ENCODE measurements at regions not wholly inside any gene's neighbourhood (a gene's known extent, or its start where the extent isn't known, plus 50 kb on each side); places are given as distances from the start of the nearest gene placed in this dataset.

- Histone ChIP-seq H3K23ac (ENCODE audit: insufficient read length) (no peak overlapping the region), H3K18ac (ENCODE audit: extremely low read depth, low read length) (no peak overlapping the region), H3K14ac (ENCODE audit: insufficient read length) (no peak overlapping the region), H2BK12ac (ENCODE audit: low read depth, low read length) (no peak overlapping the region), H3K4me3 (ENCODE audit: extremely low read depth in 1 of 4, insufficient read depth in 2 of 4, low read depth in 3 of 4, low read length in 4 of 4) (no peak overlapping the region), H2BK120ac (replicated peaks; ENCODE audit: low read depth, low read length) (no peak overlapping the region), H4K91ac (replicated peaks; ENCODE audit: insufficient read length, low read length) (no peak overlapping the region), H3K79me1 (ENCODE audit: low read depth, low read length) (no peaks in the 10 kb centered on the region), H3K56ac (replicated peaks; ENCODE audit: insufficient read length, low read depth, low read length) (no peak overlapping the region), H3K4me1 (replicated peaks in 1 of 4; ENCODE audit: control insufficient read depth in 3 of 4, insufficient read depth in 4 of 4, low read length in 3 of 4) (peaks cover 0 to 14% (median 8%) of the 10 kb centered on the region in 4 experiments; a peak in 5 of 7 replicates), H3K23me2 (ENCODE audit: low read depth, low read length) (no peaks in the 10 kb centered on the region), H3K9me3 (ENCODE audit: insufficient read depth in 2 of 2, low read depth in 1 of 2, low read length in 1 of 2) (no peaks in the 10 kb centered on the region), H2AK5ac (ENCODE audit: low read depth, low read length) (no peak overlapping the region; the same call in 1 of the 2 replicates), H4K20me1 (replicated peaks in 1 of 2; ENCODE audit: control insufficient read depth in 1 of 2, insufficient read depth in 2 of 2, low read length in 2 of 2) (no peaks in the 10 kb centered on the region), H2BK15ac (ENCODE audit: low read length) (0 out of 2 replicates have a peak overlapping the region, but pooled peaks have one; percentile 10), H2AFZ (ENCODE audit: low read length) (no peak overlapping the region), H3K4ac (replicated peaks; ENCODE audit: insufficient read length, low read depth, low read length) (no peak overlapping the region), H4K8ac (ENCODE audit: extremely low read depth, insufficient read depth, low read length) (no peak overlapping the region), H3K9ac (replicated peaks in 1 of 4; ENCODE audit: extremely low read depth in 1 of 4, low read depth in 3 of 4, low read length in 3 of 4) (no peak overlapping the region), H3K27me3 (replicated peaks in 1 of 4; ENCODE audit: control insufficient read depth in 3 of 4, extremely low read depth in 1 of 4, insufficient read depth in 3 of 4, low read length in 3 of 4) (no peaks in the 10 kb centered on the region; a peak in 2 of 7 replicates), H2BK5ac (ENCODE audit: low read depth, low read length) (no peak overlapping the region; the same call in 1 of the 2 replicates), H3K79me2 (ENCODE audit: control insufficient read depth in 1 of 2, insufficient read depth in 2 of 2, low read length in 2 of 2) (no peaks in the 10 kb centered on the region), H2BK20ac (ENCODE audit: low read length) (no peak overlapping the region; the same call in 1 of the 2 replicates), H4K5ac (ENCODE audit: insufficient read length, low read depth, low read length) (no peak overlapping the region), H3K4me2 (ENCODE audit: insufficient read depth in 1 of 2, low read depth in 2 of 2, low read length in 2 of 2) (no peak overlapping the region), H3K27ac (ENCODE audit: low read depth, low read length) (no peak overlapping the region), H3K36me3 (ENCODE audit: control insufficient read depth in 2 of 4, insufficient read depth in 4 of 4, low read length in 3 of 4) (no peaks in the 10 kb centered on the region)
- DNase-seq (ENCODE audit: low read depth in 1 of 2, low spot score in 2 of 2) (no peak), FAIRE-seq (no peak)
- no peak for TF ChIP-seq RAD21 (IDR thresholded peaks at IDR 0.05 in 1 of 2, conservative IDR thresholded peaks at IDR 0.05 in 1 of 2; ENCODE audit: low read depth in 2 of 2, low read length in 2 of 2)
- TF ChIP-seq SAP30 (IDR thresholded peaks at IDR 0.05; ENCODE audit: insufficient read depth, insufficient replicate concordance, low read length): no peak
- no peak for TF ChIP-seq TAF7 (optimal IDR thresholded peaks at IDR 0.05; ENCODE audit: borderline replicate concordance, low read depth, low read length)
- CTCF ChIA-PET (ENCODE audit: partially characterized antibody): interaction anchor here (1.0 to 1.4 kb wide), 2 partner anchors 12 to 20 kb away, joined by 3 read pairs; no protein-coding TSS in a partner anchor
- 84% methylated on average over 6 of the region's 6 CpGs; no CpG with 5 or more reads in 1 of the 2 experiments for WGBS, 2 experiments (ENCODE audit: extremely low coverage in 1 of 2, insufficient coverage in 1 of 2, insufficient read length in 1 of 2, insufficient replicate concordance in 2 of 2, low coverage in 1 of 2, low lambda C conversion rate in 2 of 2, missing lambda C conversion rate in 1 of 2)
- POLR2A ChIA-PET (ENCODE audit: partially characterized antibody): interaction anchor here (0.6 to 1.1 kb wide), 2 partner anchors 134 to 860 kb away, joined by 3 read pairs; no protein-coding TSS in a partner anchor
Observed at GRCh38 chr2:172247203-172247602, 144.5 kb upstream of the DLX2 start.
